DMS53 (cell line): ENCODE measurements at regions not wholly inside any gene's neighbourhood (a gene's known extent, or its start where the extent isn't known, plus 50 kb on each side); places are given as distances from the start of the nearest gene placed in this dataset.

ENCODE experiments used
- DNase-seq: peaks from one replicate; lab custom pipeline; 2025; lab: John Stamatoyannopoulos, UW

- peak; percentile 44 for DNase-seq
Observed at GRCh38 chr5:20113931-20114330, 125.9 kb upstream of the CDH18 start.

- DNase-seq: peak; percentile 74
Observed at GRCh38 chr5:20113031-20113715, 125.2 kb upstream of the CDH18 start.

DNA sequence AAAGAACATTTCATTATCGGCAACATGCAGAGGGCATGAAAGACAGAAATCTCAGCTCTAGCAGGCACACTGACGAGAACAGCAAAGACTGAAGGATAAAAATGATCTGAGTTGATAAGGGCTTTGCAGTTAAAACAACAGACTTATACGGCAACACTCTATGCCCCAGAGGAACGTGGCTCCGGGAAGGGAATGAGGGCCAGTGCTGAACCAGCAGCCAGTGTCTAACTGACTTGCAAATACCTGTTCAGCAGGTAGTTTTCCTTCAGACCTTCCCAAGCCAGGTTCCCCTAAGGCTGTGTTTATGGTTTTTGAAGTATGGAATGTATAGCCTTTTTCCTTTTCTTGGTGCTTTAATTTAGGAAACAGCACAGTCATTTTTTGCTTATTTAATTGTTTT, 121.3 kb upstream of the CDH18 start:
- DNase-seq: peak; percentile 19

DNA sequence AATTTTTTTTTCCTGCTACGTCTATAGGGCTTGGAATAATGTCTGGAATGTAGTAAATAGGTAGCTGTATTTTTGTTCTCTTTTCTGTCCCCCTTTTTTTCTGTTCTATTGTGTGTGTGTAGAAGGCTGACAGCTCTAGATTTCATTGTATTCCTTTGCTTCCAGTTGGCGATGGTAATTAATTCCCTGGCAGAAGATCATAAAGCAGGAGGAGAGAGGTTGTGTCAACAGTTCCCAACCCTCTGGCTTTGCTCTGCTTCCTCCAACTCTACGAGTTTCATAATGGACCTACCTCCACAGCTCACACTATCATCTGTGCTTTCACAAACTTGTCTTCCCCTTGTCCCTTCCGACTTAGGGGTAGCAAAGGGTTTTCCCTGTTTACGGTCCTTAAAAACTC, 117.9 kb upstream of the CDH18 start:
- peak; percentile 76 for DNase-seq

GRCh38 chr5:20102293-20102692, 114.3 kb upstream of the CDH18 start:
- no peak for DNase-seq

DNA sequence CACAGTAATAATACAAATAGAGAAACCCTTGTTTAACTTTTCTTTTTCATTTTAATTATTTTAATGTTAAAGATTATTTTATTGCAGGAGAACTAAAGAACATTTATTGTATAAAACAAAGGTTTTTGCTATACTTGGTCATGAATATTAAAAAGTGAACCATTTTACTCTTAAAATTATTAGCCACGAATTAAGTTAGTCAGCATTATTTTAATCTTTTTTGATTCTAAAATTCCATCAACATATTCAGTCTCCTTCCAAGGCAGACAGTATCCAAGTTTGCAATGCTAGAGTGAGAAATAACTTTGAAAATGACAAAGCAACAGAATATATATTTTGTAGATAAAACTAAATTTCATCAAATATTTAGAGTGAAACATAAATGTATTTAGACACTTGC, 110.7 kb upstream of the CDH18 start:
- DNase-seq: no peak

DNA sequence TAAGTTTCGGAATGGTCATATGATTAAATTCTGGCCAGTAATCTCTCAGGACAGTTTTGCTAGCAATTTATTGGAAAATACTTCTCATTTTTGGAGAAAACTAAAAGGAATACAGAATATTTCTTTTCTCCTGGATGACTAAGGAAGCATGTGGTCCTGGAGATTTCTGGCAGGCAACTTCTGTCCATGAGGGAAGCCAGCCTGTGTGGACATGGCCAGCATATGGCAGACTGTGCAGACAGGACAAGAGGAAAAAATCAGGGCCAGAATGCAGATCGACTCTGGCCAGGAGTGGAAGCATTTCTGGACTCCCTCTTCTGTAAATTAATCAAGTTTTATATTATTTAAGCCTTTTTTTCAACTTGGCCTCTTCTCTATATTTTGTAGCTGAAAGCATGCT, 100.4 kb upstream of the CDH18 start:
- DNase-seq: peak; percentile 6

DNA sequence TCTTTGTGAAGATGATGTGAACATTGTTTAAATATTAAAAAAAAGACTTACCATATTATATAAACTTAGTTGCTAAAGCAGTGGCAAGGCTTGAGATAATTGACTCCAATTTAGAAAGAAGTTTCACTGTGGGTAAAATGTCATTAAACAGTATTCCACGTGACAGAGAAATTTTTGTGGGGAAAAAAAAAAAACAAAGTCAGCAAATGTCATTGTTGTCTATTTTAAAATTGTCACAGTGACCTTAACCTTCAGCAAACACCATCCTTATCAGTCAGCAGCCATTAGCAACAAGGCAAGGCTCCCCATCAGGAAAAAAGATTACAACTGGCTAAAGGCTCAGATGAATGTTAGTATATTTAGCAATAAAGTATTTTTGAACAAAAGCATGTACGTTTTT, 99.3 kb upstream of the CDH18 start:
- peak; percentile 60 for DNase-seq

DNA sequence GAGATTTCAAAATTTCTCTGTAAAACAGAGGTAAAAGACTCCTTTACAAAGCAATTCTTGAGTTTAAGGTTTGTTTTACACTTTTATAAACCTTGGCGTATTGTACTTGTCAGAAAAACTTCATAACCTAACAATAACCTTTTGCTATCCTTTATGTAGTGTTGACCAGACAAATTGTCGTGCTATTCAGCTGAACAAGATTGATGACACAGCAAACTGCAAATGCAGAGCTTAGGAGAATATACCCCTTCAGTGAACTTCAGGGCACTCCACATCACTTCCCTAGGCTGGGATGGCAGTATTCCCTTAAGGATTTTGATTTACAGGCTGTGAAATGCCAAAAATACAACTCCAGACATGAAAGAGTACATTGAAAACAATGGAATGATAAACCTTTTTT, 89.2 kb upstream of the CDH18 start:
- no peak for DNase-seq

DNA sequence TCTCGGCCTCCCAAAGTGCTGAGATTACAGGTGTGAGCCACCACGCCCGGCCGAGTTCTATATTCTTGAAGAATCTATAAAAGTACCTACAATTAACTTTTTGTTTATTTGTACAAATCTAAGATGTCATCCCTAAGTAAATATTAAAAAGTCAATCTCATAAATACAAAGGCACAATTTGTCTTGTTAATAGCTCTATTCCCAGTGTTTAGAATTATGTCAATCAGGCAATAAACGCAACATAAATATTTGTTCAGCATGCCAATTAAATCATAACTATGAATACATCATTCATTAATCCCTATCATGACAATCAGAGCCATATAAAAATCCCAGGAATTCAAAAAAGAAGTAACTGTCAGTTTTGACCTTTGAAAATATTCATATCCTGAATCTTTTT, 68.9 kb upstream of the CDH18 start:
- no peak for DNase-seq

DNA sequence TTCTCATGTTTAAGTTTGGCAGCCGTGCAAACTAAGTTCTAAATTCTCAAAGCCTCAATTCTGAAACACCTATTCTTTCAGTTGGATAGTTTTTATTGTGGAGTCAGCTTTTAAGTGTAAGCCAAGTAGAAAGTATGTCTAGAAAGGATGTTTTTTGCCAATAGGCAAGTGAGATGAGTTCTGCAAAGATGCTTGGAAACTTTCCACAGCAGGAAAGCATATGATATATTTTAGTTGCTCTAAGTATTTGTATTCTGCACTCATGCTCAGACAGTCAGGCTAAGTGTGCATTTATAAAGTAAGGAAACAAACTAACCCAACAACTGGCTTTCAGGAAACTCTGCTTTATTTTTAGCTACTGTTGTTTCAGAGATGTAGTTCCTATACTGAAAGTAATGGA, 67.3 kb upstream of the CDH18 start:
- no peak for DNase-seq

DNA sequence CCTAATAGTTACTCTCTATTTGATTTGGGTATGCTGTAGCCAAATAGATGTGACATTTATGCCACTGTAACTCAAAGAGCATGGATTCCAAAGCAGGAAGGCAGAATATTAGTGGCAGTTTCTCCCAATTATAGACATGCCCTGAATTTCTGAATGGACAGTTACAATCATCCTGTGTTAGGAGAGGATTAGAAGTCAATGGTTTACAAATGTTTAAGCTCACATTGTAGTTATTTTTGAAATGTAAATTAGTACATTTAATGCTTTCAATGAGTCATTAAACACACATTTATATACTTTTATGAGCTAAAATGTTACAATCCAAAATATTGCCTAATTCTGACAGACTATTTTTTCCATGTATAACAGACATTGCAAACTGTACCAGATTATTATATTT, 62.3 kb upstream of the CDH18 start:
- no peak for DNase-seq

GRCh38 chr5:20044460-20044859, 56.5 kb upstream of the CDH18 start:
- no peak for DNase-seq

DNA sequence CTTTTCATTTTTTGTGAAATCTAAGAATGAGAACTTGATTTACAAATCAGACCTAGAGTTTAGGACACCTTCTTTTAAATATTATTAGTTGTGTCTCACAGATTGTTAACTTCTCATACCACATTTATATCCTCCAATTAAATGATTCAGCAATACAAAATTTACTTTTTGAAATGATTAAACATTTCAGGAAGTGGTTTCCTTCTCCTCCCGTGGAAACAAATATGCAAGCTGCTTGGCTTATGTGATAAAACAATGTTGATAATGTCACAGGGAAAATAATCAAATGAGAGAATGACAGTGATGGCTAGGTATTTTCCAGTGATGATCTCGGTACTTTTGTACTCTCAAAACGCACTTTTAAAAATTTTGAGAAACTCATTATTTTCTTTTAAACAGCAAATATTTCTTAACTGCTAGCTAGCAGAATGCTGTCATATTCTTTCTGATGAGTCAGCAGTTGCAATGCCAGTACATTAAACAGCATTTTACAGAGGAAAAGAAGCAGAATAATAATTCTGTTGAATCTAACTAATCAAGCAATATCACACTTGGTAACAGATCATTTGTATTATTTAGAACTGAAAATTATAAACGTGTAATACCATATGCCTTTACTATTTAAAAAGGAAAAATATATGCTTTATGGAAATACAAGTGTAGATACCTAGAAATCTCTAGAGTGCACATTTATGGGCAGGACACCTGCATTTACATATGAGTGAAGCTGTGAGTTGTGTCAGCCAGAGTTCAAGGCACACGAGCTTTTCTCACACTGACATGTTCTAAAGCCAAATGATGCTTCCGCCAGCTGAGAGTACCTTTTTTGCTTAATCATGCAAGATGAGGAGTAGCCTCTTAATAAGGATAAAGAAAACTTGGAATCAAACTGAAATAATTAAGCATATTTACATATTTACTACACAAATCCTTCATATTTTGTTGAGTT, 53.6 kb upstream of the CDH18 start:
- DNase-seq: no peak

DNA sequence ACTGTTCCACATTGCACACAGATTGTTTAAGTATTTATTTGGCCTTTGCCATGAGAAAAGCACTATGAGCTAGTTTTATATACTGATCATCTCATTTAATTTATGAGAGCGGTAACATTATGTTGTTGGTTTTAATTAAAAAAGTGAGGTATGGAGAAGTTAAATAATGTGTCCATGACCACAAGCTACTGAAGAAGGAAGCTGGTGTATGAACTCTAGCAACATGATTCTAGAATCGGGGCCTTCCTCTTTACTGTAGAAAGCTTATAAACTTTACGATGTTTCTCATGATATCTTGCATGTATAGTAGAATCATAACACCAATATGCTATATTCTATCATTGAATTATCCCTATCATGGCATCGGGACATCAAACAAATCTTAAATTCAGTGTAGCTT, 52.9 kb upstream of the CDH18 start:
- no peak for DNase-seq
